CD4-positive, alpha-beta T cell (primary cell): ENCODE measurements at regions not wholly inside any gene's neighbourhood (a gene's known extent, or its start where the extent isn't known, plus 50 kb on each side); places are given as distances from the start of the nearest gene placed in this dataset.

Experiments
- ATAC-seq: fragments of 200-7000 bp; cut with Tn5 transposase; one replicate; pipeline ENCODE4 v1.10.0; 2022; ENCODE audit warnings: mild to moderate bottlenecking; ENCODE audit not compliant: poor library complexity
- CTCF ChIA-PET: fragments of 350-600 bp; sonication (Branson Sonifier 250); formaldehyde crosslinking; loops from one replicate; lab custom pipeline; 2021; ENCODE audit warnings: antibody characterized with exemption, inconsistent platforms; lab: Charles Lee
- POLR2A ChIA-PET: fragments of 350-600 bp; sonication (Branson Sonifier 250); formaldehyde crosslinking; loops from one replicate; lab custom pipeline; 2021; ENCODE audit warnings: antibody characterized with exemption, inconsistent platforms; lab: Charles Lee
- DNase-seq, 14 experiments: peaks; one replicate each; pipeline ENCODE4 v3.0.0-alpha.2; 2013 to 2020; ENCODE audit warnings: mixed read lengths in 2 of 14
- H3K27ac ChIP-seq, 2 donors: one replicate each; pipeline versions ENCODE4 v1.5.1 to v1.7.0; 2013; ENCODE audit warnings: low read length in 2 of 2, low read depth in 1 of 2, mild to moderate bottlenecking in 1 of 2
- H3K27me3 ChIP-seq, 2 experiments: 1 replicate in 1 of 2; 2 replicates in 1 of 2; pipeline versions ENCODE4 v1.6.1 to v1.7.0; 2013; ENCODE audit warnings: low read length in 2 of 2, control low read depth in 1 of 2, mild to moderate bottlenecking in 1 of 2, moderate library complexity in 1 of 2; ENCODE audit not compliant: insufficient read depth in 2 of 2, control insufficient read depth in 1 of 2
- H3K36me3 ChIP-seq: one replicate; pipeline ENCODE4 v1.6.1; 2013; ENCODE audit warnings: low read length, control low read depth; ENCODE audit not compliant: insufficient read depth
- H3K4me1 ChIP-seq: one replicate; pipeline ENCODE4 v1.6.1; 2013; ENCODE audit warnings: low read length, control low read depth; ENCODE audit not compliant: insufficient read depth
- H3K4me3 ChIP-seq: one replicate; pipeline ENCODE4 v1.5.1; 2013; ENCODE audit warnings: mild to moderate bottlenecking, low read length, moderate library complexity
- H3K9me3 ChIP-seq, 2 experiments: 1 replicate in 1 of 2; 2 replicates in 1 of 2; pipeline versions ENCODE4 v1.6.1 to v1.7.0; 2013; ENCODE audit warnings: low read length in 2 of 2, mild to moderate bottlenecking in 2 of 2, control low read depth in 1 of 2, moderate library complexity in 1 of 2; ENCODE audit not compliant: control insufficient read depth in 1 of 2, insufficient read depth in 1 of 2
- H3K27ac Mint-ChIP-seq: one replicate; pipeline ENCODE4 v1.8.0; 2020; ENCODE audit warnings: mixed read lengths
- H3K27me3 Mint-ChIP-seq: one replicate; pipeline ENCODE4 v1.8.0; 2021; ENCODE audit warnings: mixed read lengths
- H3K36me3 Mint-ChIP-seq: one replicate; pipeline ENCODE4 v1.8.0; 2021; ENCODE audit warnings: low read depth, mixed read lengths
- H3K4me1 Mint-ChIP-seq: one replicate; pipeline ENCODE4 v1.8.0; 2021; ENCODE audit warnings: low read depth, mixed read lengths
- H3K4me3 Mint-ChIP-seq: one replicate; pipeline ENCODE4 v1.8.0; 2020; ENCODE audit warnings: mild to moderate bottlenecking, mixed read lengths
- H3K9me3 Mint-ChIP-seq: one replicate; pipeline ENCODE4 v1.8.0; 2020; ENCODE audit warnings: mixed read lengths
- CTCF ChIP-seq: fragments of 200-600 bp; IDR thresholded peaks from one replicate; pipeline ENCODE4 v1.8.0; 2022; ENCODE audit warnings: antibody characterized with exemption, mild to moderate bottlenecking
- intact Hi-C, 2 experiments: fragments of 100-400 bp; cut with DNase I in 1 of 2; cut with micrococcal nuclease in 1 of 2; formaldehyde crosslinking; loops; one replicate each; pipeline versions ENCODE4 v1.15.1 to v1.9.0; 2023 to 2025; cut with DNase I, micrococcal nuclease

DNA sequence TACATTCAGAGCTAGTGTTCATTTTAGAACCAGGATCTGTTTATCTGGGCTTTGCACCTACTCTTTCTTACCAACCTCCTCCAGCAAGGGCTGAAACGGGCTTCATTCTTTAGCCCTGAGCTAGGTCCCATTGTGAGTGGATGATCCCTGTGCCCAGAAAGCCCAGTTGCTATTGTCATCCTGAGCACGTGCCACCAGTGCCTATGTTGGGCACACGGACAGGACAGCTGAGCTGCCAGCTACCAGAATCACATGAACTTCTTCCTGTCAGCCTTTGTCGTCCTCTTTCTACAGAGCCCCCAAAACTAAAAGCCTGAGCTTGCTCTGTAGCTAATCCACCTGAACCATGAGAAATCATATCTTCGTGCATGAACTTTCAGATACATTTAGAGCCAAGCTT is 74.4 kb upstream of the NTM start:
- Mint-ChIP-seq H3K27me3 (peaks cover 16% of the 10 kb centered on the region), H3K36me3 (no peaks in the 10 kb centered on the region)

DNA sequence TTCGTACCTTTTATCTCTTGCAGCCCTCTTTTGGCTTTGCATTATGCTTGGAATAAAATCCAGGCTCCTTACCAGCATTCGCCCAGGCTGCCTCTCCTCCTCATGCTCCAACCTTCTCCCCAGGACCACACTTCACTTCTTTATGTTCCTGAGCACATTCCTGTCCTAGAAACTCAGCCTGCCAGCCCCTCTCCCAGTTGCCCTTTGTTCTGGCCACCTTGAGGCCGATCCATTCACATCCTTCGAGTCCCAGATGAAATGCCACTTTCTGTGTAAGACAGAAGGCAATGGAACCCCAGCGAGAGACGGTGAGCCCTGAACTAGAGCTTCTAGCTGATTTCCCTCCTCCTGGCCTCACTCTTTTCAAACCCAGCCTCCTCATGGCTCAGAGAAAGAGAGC is 73.0 kb upstream of the NTM start:
- no peak for DNase-seq
- POLR2A ChIA-PET: no interaction called here
- Mint-ChIP-seq H3K36me3 (no peaks in the 10 kb centered on the region), H3K27me3 (peaks cover 16% of the 10 kb centered on the region), H3K4me1 (no peaks in the 10 kb centered on the region), H3K9me3 (no peaks in the 10 kb centered on the region), H3K27ac (no peak overlapping the region), H3K4me3 (no peak overlapping the region)
- CTCF ChIA-PET: no interaction called here
- Histone ChIP-seq H3K27ac (no peak overlapping the region), H3K4me1 (no peaks in the 10 kb centered on the region), H3K9me3 (peaks cover 0 to 16% of the 10 kb centered on the region in 2 experiments), H3K27me3 (peaks cover 0 to 10% of the 10 kb centered on the region in 2 experiments), H3K4me3 (no peak overlapping the region), H3K36me3 (no peaks in the 10 kb centered on the region)
- intact Hi-C loops: no loop called here
- ATAC-seq: no peak
- TF ChIP-seq CTCF: no peak

More for the DNA sequence above, 74.4 kb upstream of the NTM start:
- no peak overlapping the region for H3K27ac Mint-ChIP-seq
- H3K27me3 ChIP-seq: peaks cover 0 to 8% of the 10 kb centered on the region in 2 experiments
- H3K4me3 Mint-ChIP-seq: no peak overlapping the region
- H3K4me1 ChIP-seq: no peaks in the 10 kb centered on the region
- intact Hi-C loops: no loop called here
- ChIA-PET POLR2A (no interaction called here), CTCF (no interaction called here)
- no peaks in the 10 kb centered on the region for H3K4me1 Mint-ChIP-seq
- DNase-seq: no peak
- no peak overlapping the region for H3K4me3 ChIP-seq
- no peak for ATAC-seq
- H3K9me3 Mint-ChIP-seq: no peaks in the 10 kb centered on the region
- H3K27ac ChIP-seq: no peak overlapping the region
- no peak for TF ChIP-seq CTCF
- H3K9me3 ChIP-seq: peaks cover 0 to 16% of the 10 kb centered on the region in 2 experiments
- no peaks in the 10 kb centered on the region for H3K36me3 ChIP-seq

DNA sequence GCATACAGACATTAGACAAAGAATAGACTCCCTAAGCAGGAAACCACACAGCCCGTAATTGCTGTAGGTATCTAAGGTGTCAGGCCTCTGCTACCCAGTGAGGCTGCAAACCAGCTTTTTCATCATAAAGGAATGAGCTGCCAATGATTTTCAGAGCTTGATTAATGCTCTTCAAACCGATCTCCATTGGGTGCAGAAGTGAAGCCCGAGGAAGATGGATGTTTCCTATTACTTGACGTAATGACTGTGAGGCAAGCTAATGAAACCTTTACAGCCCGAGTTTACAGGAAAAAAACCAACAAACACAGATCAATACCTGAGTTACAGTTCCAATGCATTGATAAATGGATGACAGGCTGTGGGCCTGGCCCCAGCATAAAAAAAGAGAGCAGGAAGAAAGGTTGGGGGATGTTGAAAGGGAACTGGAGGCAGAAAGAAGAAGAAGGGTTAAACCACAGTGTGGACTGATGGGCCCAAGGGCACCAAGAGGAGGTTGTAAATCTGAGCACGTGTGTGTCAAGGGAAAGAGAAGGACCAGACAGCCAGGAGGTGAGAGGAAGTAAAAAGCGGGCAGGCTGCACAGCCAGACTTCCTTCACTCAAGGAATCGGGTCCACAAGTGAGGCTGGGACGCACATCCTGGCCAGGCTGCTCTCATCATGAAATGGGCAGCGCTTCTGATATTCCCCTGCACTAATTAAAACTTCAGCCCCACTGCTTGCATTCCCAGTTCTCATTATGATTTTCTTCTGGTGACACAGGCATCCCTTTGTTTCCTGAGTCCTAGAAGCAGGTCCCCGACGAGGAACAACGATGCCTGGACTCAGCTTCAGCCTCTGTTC is 70.6 kb upstream of the NTM start:
- CTCF ChIA-PET: no interaction called here
- H3K4me1 Mint-ChIP-seq: no peaks in the 10 kb centered on the region

More for the DNA sequence above, 70.6 kb upstream of the NTM start:
- peaks cover 4% of the 10 kb centered on the region for H3K9me3 Mint-ChIP-seq
- Histone ChIP-seq H3K36me3 (no peaks in the 10 kb centered on the region), H3K4me3 (no peak overlapping the region), H3K27me3 (peaks cover 0 to 10% of the 10 kb centered on the region in 2 experiments), H3K27ac (no peak overlapping the region), H3K4me1 (no peaks in the 10 kb centered on the region), H3K9me3 (peaks cover 0 to 20% of the 10 kb centered on the region in 2 experiments)
- POLR2A ChIA-PET: no interaction called here
- intact Hi-C loops: no loop called here
- DNase-seq: no peak
- H3K27ac Mint-ChIP-seq: no peak overlapping the region
- no peaks in the 10 kb centered on the region for H3K36me3 Mint-ChIP-seq
- TF ChIP-seq CTCF: no peak
- H3K4me3 Mint-ChIP-seq: no peak overlapping the region
- ATAC-seq: no peak
- H3K27me3 Mint-ChIP-seq: peaks cover 16% of the 10 kb centered on the region
